Endothelial cell of umbilical vein (primary cell): ENCODE measurements at regions not wholly inside any gene's neighbourhood (a gene's known extent, or its start where the extent isn't known, plus 50 kb on each side); places are given as distances from the start of the nearest gene placed in this dataset.

ENCODE experiments used
- BruUV-seq: library from RNA; stranded (reverse); fragments of 400-500 nt; replicated peaks from 2 replicates; lab custom pipeline; 2021; lab: Mats Ljungman, UMichigan
- CTCF ChIA-PET: fragments of 300-600, 350-600 bp; sonication (Branson Sonifier 250); formaldehyde crosslinking; loops from one replicate; lab custom pipeline; 2021; ENCODE audit warnings: antibody characterized with exemption, inconsistent platforms; lab: Charles Lee
- POLR2A ChIA-PET: fragments of 300-600, 350-600 bp; sonication (Branson Sonifier 250); formaldehyde crosslinking; loops from one replicate; lab custom pipeline; 2021; ENCODE audit warnings: antibody characterized with exemption, inconsistent platforms; lab: Charles Lee
- DNase-seq: peaks from one replicate; pipeline ENCODE4 v3.0.0-alpha.2; 2011; ENCODE audit warnings: low read depth, low spot score
- FAIRE-seq: peaks from 2 replicates; lab custom pipeline; 2011; peaks lifted over from hg19 to GRCh38; lab: Jason Lieb, UNC
- H2AFZ ChIP-seq: 2 replicates; pipeline ENCODE4 v1.6.0; 2012; ENCODE audit warnings: low read depth, low read length, control low read depth, inconsistent platforms
- H3K27ac ChIP-seq: 2 replicates; pipeline ENCODE4 v1.5.1; 2011; ENCODE audit warnings: low read depth, mild to moderate bottlenecking, control low read depth, low read length, moderate library complexity; ENCODE audit not compliant: insufficient read depth
- H3K27me3 ChIP-seq, 2 experiments: 2 replicates each; pipeline versions ENCODE4 v1.6.0 to v1.6.1; 2011; ENCODE audit warnings: low read length in 2 of 2, mixed read lengths in 1 of 2; ENCODE audit not compliant: control insufficient read depth in 2 of 2, insufficient read depth in 2 of 2
- H3K36me3 ChIP-seq, 2 experiments: 2 replicates in 1 of 2; 3 replicates in 1 of 2; pipeline ENCODE4 v1.5.1; 2011; ENCODE audit warnings: low read length in 2 of 2, mild to moderate bottlenecking in 1 of 2, moderate library complexity in 1 of 2; ENCODE audit not compliant: control insufficient read depth in 2 of 2, insufficient read depth in 2 of 2; ENCODE audit errors: extremely low read depth in 1 of 2
- H3K4me1 ChIP-seq: 3 replicates; pipeline ENCODE4 v1.5.1; 2011; ENCODE audit warnings: mild to moderate bottlenecking, low read length; ENCODE audit not compliant: control insufficient read depth, insufficient read depth; ENCODE audit errors: extremely low read depth
- H3K4me2 ChIP-seq: 2 replicates; pipeline ENCODE4 v1.6.1; 2011; ENCODE audit warnings: low read length, control low read depth, mixed read lengths; ENCODE audit not compliant: insufficient read depth
- H3K4me3 ChIP-seq, 3 experiments: fragments of 200-600 bp in 1 of 3; sonication (generic), shearing (Covaris generic) in 1 of 3; replicated peaks in 1 of 3; 2 replicates each; pipeline ENCODE4 v1.5.1; 2011 to 2016; ENCODE audit warnings: control low read depth in 3 of 3, low read length in 3 of 3, mild to moderate bottlenecking in 2 of 3, inconsistent platforms in 1 of 3, low read depth in 1 of 3, moderate library complexity in 1 of 3; ENCODE audit not compliant: insufficient read depth in 1 of 3
- H3K79me2 ChIP-seq: 2 replicates; pipeline ENCODE4 v1.6.0; 2012; ENCODE audit warnings: low read length, inconsistent platforms; ENCODE audit not compliant: control insufficient read depth, insufficient read depth
- H3K9ac ChIP-seq: replicated peaks from 2 replicates; pipeline ENCODE3; 2011; ENCODE audit warnings: low read length, control low read depth; ENCODE audit not compliant: insufficient read depth; ENCODE audit errors: extremely low read depth
- H3K9me1 ChIP-seq: replicated peaks from 3 replicates; pipeline ENCODE4 v1.6.0; 2011; ENCODE audit warnings: mild to moderate bottlenecking, low read length; ENCODE audit not compliant: control insufficient read depth, insufficient read depth; ENCODE audit errors: extremely low read depth
- H3K9me3 ChIP-seq: replicated peaks from 2 replicates; pipeline ENCODE4 v1.5.1; 2012; ENCODE audit warnings: low read length, inconsistent platforms; ENCODE audit not compliant: control insufficient read depth, insufficient read depth
- H4K20me1 ChIP-seq: replicated peaks from 2 replicates; pipeline ENCODE3; 2011; ENCODE audit warnings: mild to moderate bottlenecking, low read length; ENCODE audit not compliant: control insufficient read depth, insufficient read depth; ENCODE audit errors: extremely low read depth
- FOS ChIP-seq: IDR thresholded peaks from 2 replicates; pipeline ENCODE4 v1.6.1; 2011; ENCODE audit warnings: mild to moderate bottlenecking, low read length, moderate library complexity, borderline replicate concordance; ENCODE audit not compliant: insufficient read depth
- JUN ChIP-seq: IDR thresholded peaks from 2 replicates; pipeline ENCODE4 v1.6.1; 2011; ENCODE audit warnings: borderline replicate concordance, low read depth; ENCODE audit not compliant: insufficient read length, insufficient read depth
- POLR2A ChIP-seq: IDR thresholded peaks from 2 replicates; pipeline ENCODE4 v1.6.1; 2012; ENCODE audit warnings: low read depth, mild to moderate bottlenecking, control low read depth, low read length
- dilution Hi-C: fragments of 300-500 bp; cut with MboI; formaldehyde crosslinking; loops from one replicate; pipeline ENCODE4 v1.15.0; 2019; ENCODE audit warnings: low sequenced_read_pairs; ENCODE audit not compliant: extremely low pct_ligation_motif_present
- intact Hi-C: fragments of 100-400 bp; cut with micrococcal nuclease; formaldehyde crosslinking; loops from one replicate; pipeline ENCODE4 v1.10.0; 2022

- dilution Hi-C loops, result no loop called here
- Histone ChIP-seq H3K4me1 (no peaks in the 10 kb centered on the region), H3K9ac (no peak overlapping the region), H3K9me3 (no peaks in the 10 kb centered on the region), H2AFZ (no peak overlapping the region), H3K36me3 (no peaks in the 10 kb centered on the region), H3K27ac (no peak overlapping the region), H3K27me3 (peaks cover 0 to 2% of the 10 kb centered on the region in 2 experiments), H4K20me1 (no peaks in the 10 kb centered on the region), H3K4me2 (no peak overlapping the region), H3K4me3 (no peak overlapping the region), H3K9me1 (no peaks in the 10 kb centered on the region), H3K79me2 (no peaks in the 10 kb centered on the region)
- no peak for TF ChIP-seq FOS
- TF ChIP-seq JUN, result no peak
- no peak for TF ChIP-seq POLR2A
- no peak for FAIRE-seq
- CTCF ChIA-PET, result no interaction called here
- DNase-seq, result no peak
- BruUV-seq, result no TSS peak
- intact Hi-C loops, result no loop called here
- POLR2A ChIA-PET, result no interaction called here
Observed at GRCh38 chr13:102452836-102453235, 51.0 kb upstream of the FGF14 start.
